HG03432 (cell line): ENCODE measurements at regions not wholly inside any gene's neighbourhood (a gene's known extent, or its start where the extent isn't known, plus 50 kb on each side); places are given as distances from the start of the nearest gene placed in this dataset.
"Not testable (repeated sequence)": the region's sequence is repeated elsewhere in the genome, so short reads cannot be mapped to it uniquely, and the experiment has no call there.

ENCODE experiments used
- ATAC-seq: cut with Tn5 transposase; IDR thresholded peaks from one replicate; pipeline ENCODE4 v1.9.1; 2021; ENCODE audit warnings: mild to moderate bottlenecking, moderate library complexity; ENCODE audit not compliant: unreplicated experiment

- ATAC-seq, result no peak
These were observed 122.0 kb downstream of the GLUD2 start for GRCh38 chrX:121169099-121170035.

- no peak for ATAC-seq
These were observed 125.3 kb downstream of the GLUD2 start for GRCh38 chrX:121172703-121173102.

- ATAC-seq, result no peak
These were observed 132.6 kb downstream of the GLUD2 start for GRCh38 chrX:121179972-121180371.

- no peak for ATAC-seq
These were observed 144.4 kb downstream of the GLUD2 start for GRCh38 chrX:121191779-121192178.

GRCh38 chrX:121195719-121196118, 148.3 kb downstream of the GLUD2 start:
- no peak for ATAC-seq

GRCh38 chrX:121196872-121197444, 149.5 kb downstream of the GLUD2 start:
- ATAC-seq, result not testable (repeated sequence)

GRCh38 chrX:121208563-121208962, 161.2 kb downstream of the GLUD2 start:
- ATAC-seq, result no peak

- no peak for ATAC-seq
These were observed 169.4 kb downstream of the GLUD2 start for GRCh38 chrX:121216641-121217374.

GRCh38 chrX:121221322-121221977, 174.0 kb downstream of the GLUD2 start:
- no peak for ATAC-seq

GRCh38 chrX:121227888-121228287, 180.5 kb downstream of the GLUD2 start:
- no peak for ATAC-seq

- ATAC-seq, result no peak
These were observed 184.4 kb downstream of the GLUD2 start for GRCh38 chrX:121231566-121232358.

- no peak for ATAC-seq
These were observed 188.6 kb downstream of the GLUD2 start for GRCh38 chrX:121236040-121236439.

- no peak for ATAC-seq
These were observed 190.7 kb downstream of the GLUD2 start for GRCh38 chrX:121238093-121238492.

GRCh38 chrX:121244511-121244910, 197.1 kb downstream of the GLUD2 start:
- no peak for ATAC-seq

GRCh38 chrX:121245763-121246162, 198.4 kb downstream of the GLUD2 start:
- no peak for ATAC-seq

- ATAC-seq, result no peak
These were observed 206.9 kb downstream of the GLUD2 start for GRCh38 chrX:121254336-121254735.

- ATAC-seq, result no peak
These were observed 209.2 kb downstream of the GLUD2 start for GRCh38 chrX:121256647-121257046.

- peak; percentile 58 for ATAC-seq
These were observed 211.1 kb downstream of the GLUD2 start for GRCh38 chrX:121258545-121258944.

- ATAC-seq, result no peak
These were observed 211.8 kb downstream of the GLUD2 start for GRCh38 chrX:121259170-121259569.

GRCh38 chrX:121260596-121261240, 213.3 kb downstream of the GLUD2 start:
- no peak for ATAC-seq
